Midbrain (tissue), 1 donor: ENCODE measurements at regions not wholly inside any gene's neighbourhood (a gene's known extent, or its start where the extent isn't known, plus 50 kb on each side); places are given as distances from the start of the nearest gene placed in this dataset.

ENCODE experiments used
- DNase-seq: peaks from one replicate; lab custom pipeline; 2025; lab: John Stamatoyannopoulos, UW

- no peak for DNase-seq
Observed at GRCh38 chrX:64097891-64098290, 107.6 kb downstream of the AMER1 start.

- DNase-seq: peak; percentile 4
Observed at GRCh38 chrX:64093761-64094160, 111.7 kb downstream of the AMER1 start.
